ENCODE measurements at regions not wholly inside any gene's neighbourhood (a gene's known extent, or its start where the extent isn't known, plus 50 kb on each side); places are given as distances from the start of the nearest gene placed in this dataset.
A peak's percentile ranks its signal among the peaks of the same experiment; 100 is the strongest.

- ATAC-seq = no peak
- Histone ChIP-seq H3K36me3 (no peaks in the 10 kb centered on the region), H3K27me3 (no peaks in the 10 kb centered on the region), H3K4me1 (no peaks in the 10 kb centered on the region), H3K9me3 (peaks cover 0 to 10% (median 0%) of the 10 kb centered on the region in 12 donors), H3K27ac (no peak overlapping the region), H3K4me3 (no peak overlapping the region)
- intact Hi-C loops (cut with DNase I) = no loop called here
- no peak for TF ChIP-seq CTCF (IDR thresholded peaks at IDR 0.05)
- no peak for TF ChIP-seq POLR2A (IDR thresholded peaks at IDR 0.05)
- 61 to 76% (median 72%) methylated on average over 13 to 14 of the region's 14 CpGs for WGBS, 4 donors
- DNase-seq = no peak
Observed at GRCh38 chr17:22410136-22410535, 717.8 kb downstream of the KCNJ18 start.

DNA sequence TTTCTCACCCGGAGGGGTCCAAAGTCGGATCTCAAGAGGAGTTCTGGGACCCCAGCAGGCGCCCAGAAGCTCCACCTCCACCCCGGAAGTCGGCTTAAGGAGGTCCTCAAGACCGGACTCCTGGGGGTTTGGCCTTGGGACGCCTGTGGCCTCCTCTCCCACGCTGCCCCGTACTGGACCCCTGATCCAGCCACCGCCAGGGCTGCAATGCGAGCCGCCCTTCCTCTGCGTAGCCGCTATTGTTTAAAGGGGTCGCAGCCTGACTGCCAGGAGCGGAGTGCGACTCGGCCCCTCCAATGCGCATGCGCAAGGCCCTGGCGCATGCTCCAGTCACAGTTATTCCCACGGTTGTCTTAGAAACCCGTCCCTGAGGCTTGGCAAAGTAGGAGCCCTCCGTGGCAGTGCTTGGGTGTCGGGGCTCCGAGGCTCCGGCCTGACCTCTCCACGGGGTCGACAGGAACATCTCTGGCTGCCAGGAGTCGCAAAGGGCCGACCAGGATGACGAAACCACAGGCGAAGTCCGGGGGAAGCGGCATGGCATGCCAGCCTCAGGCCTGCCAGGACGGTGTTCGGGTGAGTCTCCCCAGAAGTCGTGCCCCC lies 719.0 kb downstream of the KCNJ18 start:
- peaks cover 0 to 10% (median 0%) of the 10 kb centered on the region in 12 donors for H3K9me3 ChIP-seq
- H3K4me1 ChIP-seq = no peaks in the 10 kb centered on the region
- WGBS, 4 donors = 79 to 90% (median 82%) methylated on average over 31 to 38 of the region's 38 CpGs

GRCh38 chr17:22435231-22435974 lies 743.1 kb downstream of the KCNJ18 start:
- TF ChIP-seq POLR2A (IDR thresholded peaks at IDR 0.05) (no peak), CTCF (IDR thresholded peaks at IDR 0.05) (no peak)
- peaks cover 0 to 16% (median 0%) of the 10 kb centered on the region in 9 donors for H3K27me3 ChIP-seq
- intact Hi-C loops (cut with DNase I) = no loop called here
- WGBS, 4 donors = 56 to 68% (median 63%) methylated on average over 15 to 53 of the region's 53 CpGs
- no peak for DNase-seq
- no peak overlapping the region for H3K4me3 ChIP-seq
- no peaks in the 10 kb centered on the region for H3K36me3 ChIP-seq
- ATAC-seq = no peak
- no peaks in the 10 kb centered on the region for H3K4me1 ChIP-seq
- peaks cover 0 to 11% (median 1%) of the 10 kb centered on the region in 12 donors for H3K9me3 ChIP-seq
- H3K27ac ChIP-seq = no peak overlapping the region

More for the DNA sequence above, 719.0 kb downstream of the KCNJ18 start:
- intact Hi-C loops (cut with DNase I) = no loop called here
- Histone ChIP-seq H3K27ac (no peak overlapping the region), H3K27me3 (no peaks in the 10 kb centered on the region), H3K4me3 (no peak overlapping the region), H3K36me3 (no peaks in the 10 kb centered on the region)
- DNase-seq = peak in 1 of 5 donors; percentile 56
- no peak for ATAC-seq
- TF ChIP-seq CTCF (IDR thresholded peaks at IDR 0.05) (no peak), POLR2A (IDR thresholded peaks at IDR 0.05) (no peak)

DNA sequence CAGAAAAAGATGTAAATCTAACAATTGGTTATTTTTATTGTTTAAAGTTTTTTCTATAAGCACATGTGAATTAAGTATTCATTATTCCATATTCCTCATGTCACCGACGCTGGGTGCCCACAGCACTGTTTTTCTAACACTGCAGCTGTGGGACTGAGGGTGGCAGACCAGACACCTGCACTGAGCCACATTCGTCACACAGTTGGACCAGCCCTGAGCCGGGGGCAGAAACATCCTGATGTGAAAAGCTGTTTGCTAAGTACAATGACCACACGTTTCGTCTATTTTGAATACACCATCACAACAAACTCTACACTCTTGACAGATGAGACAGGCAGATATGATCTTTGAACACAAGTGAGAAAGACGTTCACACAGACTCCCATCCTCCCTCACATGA lies 749.5 kb downstream of the KCNJ18 start:
- no peak for ATAC-seq
- intact Hi-C loops (cut with DNase I) = loop anchor here in 2 of 10 donors (2.0 to 10.0 kb wide), 2 partner anchors 27 to 1147 kb away; no protein-coding TSS in a partner anchor
- no peak for DNase-seq
- no peak for TF ChIP-seq CTCF (IDR thresholded peaks at IDR 0.05)
- TF ChIP-seq POLR2A (IDR thresholded peaks at IDR 0.05) = no peak
- H3K27me3 ChIP-seq = peaks cover 0 to 6% (median 0%) of the 10 kb centered on the region in 9 donors
- 57 to 65% (median 61%) methylated on average over 7 of the region's 7 CpGs for WGBS, 4 donors
- H3K27ac ChIP-seq = no peak overlapping the region
- H3K9me3 ChIP-seq = peaks cover 0 to 6% (median 0%) of the 10 kb centered on the region in 12 donors
- no peak overlapping the region for H3K4me3 ChIP-seq
- no peaks in the 10 kb centered on the region for H3K36me3 ChIP-seq
- no peaks in the 10 kb centered on the region for H3K4me1 ChIP-seq
